Bronchial epithelial cell (primary cell): ENCODE measurements at regions not wholly inside any gene's neighbourhood (a gene's known extent, or its start where the extent isn't known, plus 50 kb on each side); places are given as distances from the start of the nearest gene placed in this dataset.

Experiments
- DNase-seq: peaks from one replicate; pipeline ENCODE4 v3.0.0-alpha.2; 2010; ENCODE audit warnings: low read depth
- FAIRE-seq: peaks from 2 replicates; lab custom pipeline; 2011; peaks lifted over from hg19 to GRCh38; lab: Jason Lieb, UNC
- H3K27me3 ChIP-seq: 2 replicates; pipeline ENCODE4 v1.5.1; 2011; ENCODE audit warnings: low read length; ENCODE audit not compliant: control insufficient read depth, insufficient read depth
- H3K36me3 ChIP-seq: 2 replicates; pipeline ENCODE4 v1.5.1; 2011; ENCODE audit warnings: low read length; ENCODE audit not compliant: control insufficient read depth, insufficient read depth
- H3K4me3 ChIP-seq: 2 replicates; pipeline ENCODE4 v1.5.1; 2011; ENCODE audit warnings: mild to moderate bottlenecking, low read depth, low read length, control low read depth
- TF ChIP-seq, protein P1 (sequence below): IDR thresholded peaks from 2 replicates; pipeline ENCODE4 v1.5.1; 2011; ENCODE audit warnings: mild to moderate bottlenecking, moderate library complexity, low read length, control low read depth, inconsistent platforms; ENCODE audit not compliant: insufficient read depth, severe bottlenecking

DNA sequence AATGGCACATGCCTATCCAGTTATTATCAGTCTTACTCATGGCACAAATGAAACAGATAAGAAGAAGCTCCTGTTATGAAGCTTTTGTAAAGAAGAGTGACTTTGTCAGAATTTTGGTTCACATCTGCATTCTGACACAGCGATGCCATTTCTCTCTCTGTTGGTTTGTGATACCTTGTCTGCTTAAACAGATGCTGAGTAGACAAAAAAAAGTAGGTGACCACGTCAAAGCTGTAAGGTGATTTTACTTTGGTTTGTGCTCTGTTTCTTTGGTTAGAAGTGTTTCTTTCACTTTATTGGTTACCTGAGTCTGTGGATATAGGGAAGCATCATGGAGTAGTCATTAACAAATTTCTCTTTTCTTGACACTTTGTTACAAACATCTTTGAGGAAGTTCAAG, 422.3 kb upstream of the ADAMTSL1 start:
- DNase-seq (no peak), FAIRE-seq (no peak)
- H3K27me3 ChIP-seq: no peaks in the 10 kb centered on the region
- H3K4me3 ChIP-seq: no peak overlapping the region
- TF ChIP-seq, protein P1, sequence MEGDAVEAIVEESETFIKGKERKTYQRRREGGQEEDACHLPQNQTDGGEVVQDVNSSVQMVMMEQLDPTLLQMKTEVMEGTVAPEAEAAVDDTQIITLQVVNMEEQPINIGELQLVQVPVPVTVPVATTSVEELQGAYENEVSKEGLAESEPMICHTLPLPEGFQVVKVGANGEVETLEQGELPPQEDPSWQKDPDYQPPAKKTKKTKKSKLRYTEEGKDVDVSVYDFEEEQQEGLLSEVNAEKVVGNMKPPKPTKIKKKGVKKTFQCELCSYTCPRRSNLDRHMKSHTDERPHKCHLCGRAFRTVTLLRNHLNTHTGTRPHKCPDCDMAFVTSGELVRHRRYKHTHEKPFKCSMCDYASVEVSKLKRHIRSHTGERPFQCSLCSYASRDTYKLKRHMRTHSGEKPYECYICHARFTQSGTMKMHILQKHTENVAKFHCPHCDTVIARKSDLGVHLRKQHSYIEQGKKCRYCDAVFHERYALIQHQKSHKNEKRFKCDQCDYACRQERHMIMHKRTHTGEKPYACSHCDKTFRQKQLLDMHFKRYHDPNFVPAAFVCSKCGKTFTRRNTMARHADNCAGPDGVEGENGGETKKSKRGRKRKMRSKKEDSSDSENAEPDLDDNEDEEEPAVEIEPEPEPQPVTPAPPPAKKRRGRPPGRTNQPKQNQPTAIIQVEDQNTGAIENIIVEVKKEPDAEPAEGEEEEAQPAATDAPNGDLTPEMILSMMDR: no peak
- H3K36me3 ChIP-seq: no peaks in the 10 kb centered on the region

DNA sequence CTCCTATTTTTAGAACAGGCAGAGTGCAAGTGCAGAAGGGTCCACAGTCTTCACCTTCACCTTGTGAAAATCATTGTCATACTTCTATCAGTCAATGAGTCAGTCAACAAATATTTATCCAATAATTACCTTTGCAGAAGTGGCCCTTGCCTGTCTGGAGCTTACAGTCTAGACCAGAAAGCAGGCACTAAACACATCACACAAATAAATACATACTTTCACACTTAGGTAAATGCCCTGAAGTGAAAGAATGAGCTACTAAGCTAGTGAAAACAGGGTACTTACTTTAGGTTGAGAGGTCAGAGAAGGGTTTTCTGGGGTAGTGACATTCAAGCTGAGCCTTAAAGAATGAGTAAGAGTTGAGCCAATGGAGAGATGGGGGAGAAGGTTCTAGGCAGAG, 421.9 kb upstream of the ADAMTSL1 start:
- Histone ChIP-seq H3K36me3 (no peaks in the 10 kb centered on the region), H3K4me3 (no peak overlapping the region), H3K27me3 (no peaks in the 10 kb centered on the region)
- DNase-seq: peak; percentile 17
- TF ChIP-seq, protein P1: no peak
- FAIRE-seq: no peak

DNA sequence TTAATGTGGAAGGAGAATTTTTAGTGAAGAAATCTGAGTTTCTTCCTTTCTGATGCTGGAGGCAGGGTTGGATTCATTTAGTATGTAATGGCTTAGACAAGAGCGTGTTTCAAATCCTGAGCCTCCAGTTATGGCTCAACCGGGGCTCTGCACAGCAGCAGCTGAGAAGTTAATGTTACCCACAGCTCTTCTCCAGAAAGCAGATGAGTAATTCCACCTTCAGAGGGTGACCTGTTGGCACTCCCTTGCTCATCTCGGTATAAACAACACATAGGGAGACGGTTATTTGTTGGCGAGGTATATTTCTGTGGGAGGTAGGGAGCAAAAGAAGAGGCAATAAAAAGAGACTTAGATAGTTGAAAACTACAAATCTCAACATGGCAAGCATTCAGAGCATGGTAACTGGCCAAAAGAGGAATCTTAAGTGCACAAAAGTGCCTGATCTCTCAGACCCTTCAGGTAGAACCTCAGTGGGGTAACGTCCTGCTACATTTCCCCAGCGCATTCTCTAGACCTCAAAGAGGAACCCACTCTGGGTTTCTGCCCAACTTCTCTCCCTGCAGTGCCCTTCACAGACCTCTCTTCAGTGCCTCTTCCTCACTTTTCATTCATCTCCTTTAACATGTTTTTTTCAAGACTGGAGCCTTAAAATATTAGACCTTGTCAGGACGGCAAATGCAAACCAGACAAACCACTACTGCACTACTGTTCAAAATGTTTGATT, 417.5 kb upstream of the ADAMTSL1 start:
- H3K4me3 ChIP-seq: no peak overlapping the region
- TF ChIP-seq, protein P1: no peak
- FAIRE-seq (no peak), DNase-seq (no peak)
- no peaks in the 10 kb centered on the region for H3K36me3 ChIP-seq
- no peaks in the 10 kb centered on the region for H3K27me3 ChIP-seq

DNA sequence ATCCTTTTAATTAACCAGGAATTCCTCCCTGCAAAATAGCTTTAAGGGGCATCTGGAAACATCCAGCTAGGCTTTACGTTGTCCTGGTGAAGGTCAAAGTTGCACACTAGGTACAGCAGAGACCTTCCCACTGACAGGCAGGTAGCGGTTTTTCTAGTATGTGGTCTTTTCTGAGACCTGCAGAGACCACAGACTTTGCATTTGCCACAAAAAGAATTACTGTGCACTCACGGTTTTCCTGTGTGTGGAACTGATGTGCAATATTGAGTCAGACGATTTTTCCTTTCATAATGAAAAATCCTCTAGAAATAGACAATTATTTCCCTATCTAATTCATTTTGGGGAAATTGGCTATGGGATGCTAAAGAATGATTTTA, 417.0 kb upstream of the ADAMTSL1 start:
- TF ChIP-seq, protein P1: no peak

GRCh38 chr9:18058564-18059442, 415.1 kb upstream of the ADAMTSL1 start:
- TF ChIP-seq, protein P1: no peak
- DNase-seq (no peak), FAIRE-seq (no peak)

More for the DNA sequence above, 417.0 kb upstream of the ADAMTSL1 start:
- no peaks in the 10 kb centered on the region for H3K27me3 ChIP-seq
- no peaks in the 10 kb centered on the region for H3K36me3 ChIP-seq
- no peak for FAIRE-seq
- no peak for DNase-seq
- H3K4me3 ChIP-seq: no peak overlapping the region

More at GRCh38 chr9:18058564-18059442, 415.1 kb upstream of the ADAMTSL1 start:
- Histone ChIP-seq H3K36me3 (no peaks in the 10 kb centered on the region), H3K27me3 (no peaks in the 10 kb centered on the region), H3K4me3 (no peak overlapping the region)
